Body of pancreas (tissue), 4 donors: ENCODE measurements at regions not wholly inside any gene's neighbourhood (a gene's known extent, or its start where the extent isn't known, plus 50 kb on each side); places are given as distances from the start of the nearest gene placed in this dataset.

ENCODE experiments used
- CTCF ChIP-seq, 7 experiments: fragments of 450-650 bp in 4 of 7; fragments of 200-600 bp in 3 of 7; sonication (generic) in 3 of 7; IDR thresholded peaks; one replicate each; pipeline ENCODE4 v1.5.1; 2016 to 2019; ENCODE audit warnings: antibody characterized with exemption in 7 of 7
- POLR2A ChIP-seq, 3 donors: fragments of 450-650 bp; IDR thresholded peaks; one replicate each; pipeline ENCODE4 v1.6.1; 2016; ENCODE audit warnings: antibody characterized with exemption in 3 of 3, mild to moderate bottlenecking in 2 of 3

DNA sequence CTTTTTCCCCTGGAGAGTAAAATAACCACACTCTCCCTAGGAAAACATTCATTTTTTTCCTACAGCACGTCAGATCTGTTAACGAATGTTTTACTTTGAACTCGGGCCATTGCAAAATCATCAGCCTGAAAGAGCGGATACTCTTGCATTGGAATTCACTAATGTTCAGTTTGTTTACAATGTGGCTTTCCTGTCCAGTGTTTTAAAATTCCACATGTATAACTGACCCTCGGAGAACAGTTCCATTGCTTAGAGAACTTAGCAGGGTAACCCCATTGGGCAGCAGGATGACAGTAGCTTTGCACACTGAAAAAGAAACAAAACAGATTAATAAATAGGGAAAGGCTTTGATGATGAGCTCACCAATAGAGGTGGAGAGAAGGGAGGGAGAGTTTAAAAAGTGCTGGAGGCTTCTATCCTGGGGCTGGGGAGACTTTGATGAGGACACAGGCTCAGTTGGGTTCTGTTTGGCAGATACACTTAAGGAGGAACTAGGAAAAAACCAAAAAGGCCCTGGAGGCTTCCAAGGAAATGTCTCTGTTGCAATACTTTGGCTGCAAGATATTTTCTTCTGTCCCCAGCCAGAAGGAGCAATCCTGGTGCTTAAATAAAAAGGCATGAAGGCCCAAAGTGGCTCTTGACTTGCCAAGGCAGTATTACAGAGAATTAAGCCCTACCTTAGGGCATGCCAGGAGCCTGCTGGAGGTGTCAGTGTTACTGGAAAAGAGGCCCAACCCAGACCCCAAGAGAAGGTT, 143.1 kb downstream of the ARSF start:
- TF ChIP-seq CTCF (IDR thresholded peaks at IDR 0.05) (no peak), POLR2A (IDR thresholded peaks at IDR 0.05) (no peak)
